Liver (tissue), 3 donors: ENCODE measurements at regions not wholly inside any gene's neighbourhood (a gene's known extent, or its start where the extent isn't known, plus 50 kb on each side); places are given as distances from the start of the nearest gene placed in this dataset.

Experiments used
- CTCF ChIP-seq: fragments of 150-350 bp; IDR thresholded peaks from 2 replicates; pipeline ENCODE4 v1.5.1; 2017; ENCODE audit warnings: improper control_type of control experiment, low read depth, low read length; ENCODE audit not compliant: missing input control
- EGR1 ChIP-seq, 2 donors: IDR thresholded peaks; 2 replicates each; pipeline ENCODE4 v1.6.1; 2016 to 2018; ENCODE audit warnings: antibody characterized with exemption in 2 of 2, low read depth in 2 of 2
- GABPA ChIP-seq, 2 donors: IDR thresholded peaks in 1 of 2; conservative IDR thresholded peaks in 1 of 2; 2 replicates each; pipeline ENCODE4 v1.6.1; 2016; ENCODE audit warnings: antibody characterized with exemption in 2 of 2, mild to moderate bottlenecking in 1 of 2, moderate library complexity in 1 of 2
- HNF4G ChIP-seq: IDR thresholded peaks from 2 replicates; pipeline ENCODE4 v1.6.1; 2016; ENCODE audit warnings: antibody characterized with exemption
- JUND ChIP-seq, 2 donors: IDR thresholded peaks; 2 replicates each; pipeline ENCODE4 v1.6.1; 2016; ENCODE audit warnings: antibody characterized with exemption in 2 of 2
- MAX ChIP-seq: IDR thresholded peaks from 2 replicates; pipeline ENCODE4 v1.6.1; 2016; ENCODE audit warnings: antibody characterized with exemption
- REST ChIP-seq: IDR thresholded peaks from 2 replicates; pipeline ENCODE4 v1.6.1; 2016; ENCODE audit warnings: antibody characterized with exemption, mild to moderate bottlenecking
- SP1 ChIP-seq: IDR thresholded peaks from 2 replicates; pipeline ENCODE4 v1.6.1; 2018; ENCODE audit warnings: antibody characterized with exemption, mild to moderate bottlenecking
- donor health status: healthy.
- donor health status: healthy.

GRCh38 chrX:134746410-134746785 lies 50.6 kb downstream of the PABIR2 start:
- TF ChIP-seq CTCF (no peak), JUND (IDR thresholded peaks at IDR 0.05) (no peak), REST (no peak), MAX (no peak), EGR1 (IDR thresholded peaks at IDR 0.05; ENCODE audit: low read depth in 2 of 2) (no peak), SP1 (no peak), GABPA (IDR thresholded peaks at IDR 0.05 in 1 of 2, conservative IDR thresholded peaks at IDR 0.05 in 1 of 2) (no peak), HNF4G (no peak)
